Osteoblast (primary cell): ENCODE measurements at regions not wholly inside any gene's neighbourhood (a gene's known extent, or its start where the extent isn't known, plus 50 kb on each side); places are given as distances from the start of the nearest gene placed in this dataset.

ENCODE experiments used
- DNase-seq: peaks from one replicate; pipeline ENCODE4 v3.0.0; 2011; ENCODE audit warnings: low spot score, mixed read lengths; ENCODE audit not compliant: insufficient read length; ENCODE audit errors: missing footprints
- H2AFZ ChIP-seq: 2 replicates; pipeline ENCODE4 v1.6.0; 2011; ENCODE audit warnings: mild to moderate bottlenecking, low read length
- H3K27ac ChIP-seq: 2 replicates; pipeline ENCODE4 v1.5.1; 2011; ENCODE audit warnings: mild to moderate bottlenecking, low read depth, low read length, moderate library complexity
- H3K27me3 ChIP-seq: 2 replicates; pipeline ENCODE4 v1.6.0; 2012; ENCODE audit warnings: mild to moderate bottlenecking, control low read depth, inconsistent platforms, low read length, moderate library complexity; ENCODE audit not compliant: insufficient read depth
- H3K36me3 ChIP-seq: 2 replicates; pipeline ENCODE4 v1.5.1; 2011; ENCODE audit warnings: mild to moderate bottlenecking, low read length, control low read depth, moderate library complexity; ENCODE audit not compliant: insufficient read depth
- H3K4me1 ChIP-seq: 2 replicates; pipeline ENCODE4 v1.5.1; 2011; ENCODE audit warnings: mild to moderate bottlenecking, low read length, control low read depth, moderate library complexity; ENCODE audit not compliant: insufficient read depth
- H3K4me2 ChIP-seq: 2 replicates; pipeline ENCODE4 v1.6.0; 2011; ENCODE audit warnings: mild to moderate bottlenecking, low read length; ENCODE audit not compliant: insufficient read depth
- H3K4me3 ChIP-seq: fragments of 200-600 bp; sonication (generic); 3 replicates; pipeline ENCODE4 v1.5.1; 2012; ENCODE audit warnings: mild to moderate bottlenecking, low read length, inconsistent platforms; ENCODE audit not compliant: insufficient read depth
- H3K79me2 ChIP-seq: 2 replicates; pipeline ENCODE4 v1.6.0; 2012; ENCODE audit warnings: mild to moderate bottlenecking, low read length, control low read depth, inconsistent platforms; ENCODE audit not compliant: insufficient read depth
- H3K9me3 ChIP-seq: 2 replicates; pipeline ENCODE4 v1.5.1; 2011; ENCODE audit warnings: low read depth, low read length, control low read depth
- H4K20me1 ChIP-seq: 2 replicates; pipeline ENCODE4 v1.6.0; 2012; ENCODE audit warnings: mild to moderate bottlenecking, low read length, control low read depth; ENCODE audit not compliant: insufficient read depth
- CTCF ChIP-seq: IDR thresholded peaks from 2 replicates; pipeline ENCODE4 v1.5.1; 2011; ENCODE audit warnings: mild to moderate bottlenecking, low read depth, low read length, moderate library complexity; ENCODE audit errors: extremely low read depth

- Histone ChIP-seq H3K27me3 (no peaks in the 10 kb centered on the region), H3K4me1 (no peaks in the 10 kb centered on the region), H3K9me3 (no peaks in the 10 kb centered on the region), H3K4me3 (no peak overlapping the region), H3K36me3 (no peaks in the 10 kb centered on the region), H3K27ac (no peak overlapping the region), H3K79me2 (no peaks in the 10 kb centered on the region), H2AFZ (no peak overlapping the region), H3K4me2 (no peak overlapping the region), H4K20me1 (no peaks in the 10 kb centered on the region)
- no peak for TF ChIP-seq CTCF
- no peak for DNase-seq
These were observed 253.7 kb downstream of the SNAPC1 start for GRCh38 chr14:62015945-62016344.

GRCh38 chr14:62017651-62018230, 255.5 kb downstream of the SNAPC1 start:
- H4K20me1 ChIP-seq = no peaks in the 10 kb centered on the region
- H3K27ac ChIP-seq = no peak overlapping the region
- H3K79me2 ChIP-seq = no peaks in the 10 kb centered on the region
- no peak for TF ChIP-seq CTCF
- H3K4me2 ChIP-seq = no peak overlapping the region
- no peaks in the 10 kb centered on the region for H3K36me3 ChIP-seq
- no peaks in the 10 kb centered on the region for H3K27me3 ChIP-seq
- no peaks in the 10 kb centered on the region for H3K4me1 ChIP-seq
- H3K4me3 ChIP-seq = no peak overlapping the region
- H3K9me3 ChIP-seq = no peaks in the 10 kb centered on the region
- H2AFZ ChIP-seq = no peak overlapping the region
- DNase-seq = no peak

GRCh38 chr14:62018606-62019005, 256.4 kb downstream of the SNAPC1 start:
- Histone ChIP-seq H3K4me1 (no peaks in the 10 kb centered on the region), H3K4me3 (no peak overlapping the region), H4K20me1 (no peaks in the 10 kb centered on the region), H3K79me2 (no peaks in the 10 kb centered on the region), H3K9me3 (no peaks in the 10 kb centered on the region), H3K27ac (no peak overlapping the region), H2AFZ (no peak overlapping the region), H3K36me3 (no peaks in the 10 kb centered on the region), H3K27me3 (no peaks in the 10 kb centered on the region), H3K4me2 (no peak overlapping the region)
- no peak for DNase-seq
- TF ChIP-seq CTCF = no peak

- H3K9me3 ChIP-seq = no peaks in the 10 kb centered on the region
- H3K4me1 ChIP-seq = no peaks in the 10 kb centered on the region
- no peaks in the 10 kb centered on the region for H3K36me3 ChIP-seq
- H3K4me2 ChIP-seq = no peak overlapping the region
- H3K27ac ChIP-seq = no peak overlapping the region
- no peak overlapping the region for H2AFZ ChIP-seq
- H3K79me2 ChIP-seq = no peaks in the 10 kb centered on the region
- no peak for DNase-seq
- no peaks in the 10 kb centered on the region for H3K27me3 ChIP-seq
- H3K4me3 ChIP-seq = no peak overlapping the region
- TF ChIP-seq CTCF = no peak
- no peaks in the 10 kb centered on the region for H4K20me1 ChIP-seq
These were observed 265.7 kb downstream of the SNAPC1 start for GRCh38 chr14:62027958-62028357.
